ENCODE measurements at regions not wholly inside any gene's neighbourhood (a gene's known extent, or its start where the extent isn't known, plus 50 kb on each side); places are given as distances from the start of the nearest gene placed in this dataset.

- H3K4me3 ChIP-seq, result no peak overlapping the region
- DNase-seq (ENCODE audit: low spot score), result no peak
- TF ChIP-seq, protein P1, sequence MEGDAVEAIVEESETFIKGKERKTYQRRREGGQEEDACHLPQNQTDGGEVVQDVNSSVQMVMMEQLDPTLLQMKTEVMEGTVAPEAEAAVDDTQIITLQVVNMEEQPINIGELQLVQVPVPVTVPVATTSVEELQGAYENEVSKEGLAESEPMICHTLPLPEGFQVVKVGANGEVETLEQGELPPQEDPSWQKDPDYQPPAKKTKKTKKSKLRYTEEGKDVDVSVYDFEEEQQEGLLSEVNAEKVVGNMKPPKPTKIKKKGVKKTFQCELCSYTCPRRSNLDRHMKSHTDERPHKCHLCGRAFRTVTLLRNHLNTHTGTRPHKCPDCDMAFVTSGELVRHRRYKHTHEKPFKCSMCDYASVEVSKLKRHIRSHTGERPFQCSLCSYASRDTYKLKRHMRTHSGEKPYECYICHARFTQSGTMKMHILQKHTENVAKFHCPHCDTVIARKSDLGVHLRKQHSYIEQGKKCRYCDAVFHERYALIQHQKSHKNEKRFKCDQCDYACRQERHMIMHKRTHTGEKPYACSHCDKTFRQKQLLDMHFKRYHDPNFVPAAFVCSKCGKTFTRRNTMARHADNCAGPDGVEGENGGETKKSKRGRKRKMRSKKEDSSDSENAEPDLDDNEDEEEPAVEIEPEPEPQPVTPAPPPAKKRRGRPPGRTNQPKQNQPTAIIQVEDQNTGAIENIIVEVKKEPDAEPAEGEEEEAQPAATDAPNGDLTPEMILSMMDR (IDR thresholded peaks at IDR 0.05), result no peak
- no peak overlapping the region for H3K27ac ChIP-seq
Measured at GRCh38 chr10:121069061-121069850, 218.1 kb downstream of the WDR11 start.

- no peak overlapping the region for H3K27ac ChIP-seq
- TF ChIP-seq, protein P1 (IDR thresholded peaks at IDR 0.05), result no peak
- no peak for DNase-seq (ENCODE audit: low spot score)
- H3K4me3 ChIP-seq, result no peak overlapping the region
Measured at GRCh38 chr10:121070275-121071070, 219.3 kb downstream of the WDR11 start.

GRCh38 chr10:121071901-121072300, 220.7 kb downstream of the WDR11 start:
- H3K27ac ChIP-seq, result no peak overlapping the region

GRCh38 chr10:121073728-121074127, 222.6 kb downstream of the WDR11 start:
- TF ChIP-seq, protein P1 (IDR thresholded peaks at IDR 0.05), result no peak
- Histone ChIP-seq H3K4me3 (no peak overlapping the region), H3K27ac (no peak overlapping the region)
- DNase-seq (ENCODE audit: low spot score), result no peak

More at GRCh38 chr10:121071901-121072300, 220.7 kb downstream of the WDR11 start:
- TF ChIP-seq, protein P1 (IDR thresholded peaks at IDR 0.05), result no peak
- DNase-seq (ENCODE audit: low spot score), result no peak
- no peak overlapping the region for H3K4me3 ChIP-seq

DNA sequence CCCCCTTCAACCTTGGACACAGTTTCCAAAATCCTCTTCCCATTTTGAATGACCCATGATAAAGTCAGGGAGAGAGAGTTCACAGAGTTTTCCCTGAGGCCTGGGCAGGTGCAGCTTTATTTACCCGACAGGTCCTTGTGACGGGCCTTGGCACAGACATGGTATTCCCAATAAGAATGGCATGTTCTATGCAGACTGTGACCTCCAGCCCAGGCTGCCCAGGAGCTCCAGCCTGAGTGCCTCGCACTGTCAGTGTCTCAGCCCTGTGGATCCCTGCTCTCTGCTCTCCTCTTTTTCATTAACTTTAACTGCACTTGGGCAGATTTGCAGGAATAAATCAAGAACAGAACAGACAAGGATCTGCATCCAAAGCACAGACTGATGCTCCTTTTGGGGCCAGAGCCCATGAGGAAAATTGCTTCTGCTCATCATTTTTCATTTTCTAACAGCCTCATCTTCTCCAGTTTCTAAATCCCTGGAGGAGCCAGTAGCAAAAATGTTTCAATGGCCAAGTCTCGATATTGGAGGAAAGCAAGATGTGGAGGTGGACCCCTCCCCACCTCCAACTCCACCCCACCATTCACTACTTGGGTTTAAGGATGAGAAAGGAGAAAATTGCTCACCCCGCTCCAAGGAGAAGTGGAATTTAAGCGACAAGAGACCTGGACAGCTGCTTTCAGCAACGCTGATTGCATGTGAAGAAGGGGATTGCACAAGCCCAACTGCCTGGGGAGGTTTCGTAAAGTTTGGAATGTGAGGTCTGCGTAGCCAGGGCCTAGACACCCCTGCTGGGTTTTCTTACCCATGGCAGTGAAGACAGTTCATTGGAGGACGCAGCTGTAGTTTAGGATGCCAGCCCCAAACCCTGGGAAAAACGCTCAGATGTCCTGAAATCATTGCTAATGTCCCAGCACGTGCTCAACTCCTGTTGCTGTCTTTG, 225.9 kb downstream of the WDR11 start:
- no peak overlapping the region for H3K4me3 ChIP-seq
- H3K27ac ChIP-seq, result no peak overlapping the region
- TF ChIP-seq, protein P1 (IDR thresholded peaks at IDR 0.05), result no peak
- DNase-seq (ENCODE audit: low spot score), result no peak

DNA sequence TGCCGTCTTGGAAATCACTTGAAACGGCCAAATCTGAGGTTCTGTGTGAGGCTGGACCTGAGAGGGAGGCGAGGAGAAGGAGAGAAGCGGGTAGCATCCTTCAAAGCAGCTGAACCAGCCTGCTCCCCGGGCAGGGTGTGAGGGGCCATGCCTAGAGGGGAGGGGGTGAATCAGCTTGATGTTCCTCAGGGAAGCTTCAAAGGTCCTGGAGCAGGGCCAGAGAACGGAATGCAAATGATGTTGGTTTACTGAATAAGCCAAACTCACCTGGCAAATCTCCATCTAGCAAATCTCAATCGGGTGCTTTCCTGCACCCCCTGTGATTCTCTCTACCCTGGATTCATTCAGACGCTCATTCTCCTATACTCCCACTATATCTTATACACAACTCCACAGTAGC, 226.9 kb downstream of the WDR11 start:
- DNase-seq (ENCODE audit: low spot score), result no peak
- TF ChIP-seq, protein P1 (IDR thresholded peaks at IDR 0.05), result no peak
- no peak overlapping the region for H3K4me3 ChIP-seq
- H3K27ac ChIP-seq, result no peak overlapping the region
